Ascending aorta (tissue), 2 donors: ENCODE measurements at regions not wholly inside any gene's neighbourhood (a gene's known extent, or its start where the extent isn't known, plus 50 kb on each side); places are given as distances from the start of the nearest gene placed in this dataset.

Experiments used
- DNase-seq, 2 donors: peaks; one replicate each; pipeline ENCODE4 v3.0.0-alpha.2; 2019; ENCODE audit warnings: low spot score in 2 of 2
- H3K27ac ChIP-seq, 2 donors: fragments of 200-600 bp; sonication (generic); one replicate each; pipeline ENCODE4 v1.5.1; 2016 to 2017; ENCODE audit warnings: mild to moderate bottlenecking in 1 of 2
- H3K27me3 ChIP-seq: fragments of 200-600 bp; sonication (generic); one replicate; pipeline ENCODE4 v1.5.1; 2017
- H3K36me3 ChIP-seq, 2 donors: fragments of 200-600 bp; sonication (generic); one replicate each; pipeline ENCODE4 v1.5.1; 2016
- H3K4me1 ChIP-seq, 2 donors: fragments of 200-600 bp; sonication (generic); one replicate each; pipeline ENCODE4 v1.5.1; 2016 to 2017; ENCODE audit warnings: mild to moderate bottlenecking in 1 of 2
- H3K4me3 ChIP-seq, 2 donors: fragments of 200-600 bp; sonication (generic); one replicate each; pipeline ENCODE4 v1.5.1; 2016 to 2017; ENCODE audit warnings: mild to moderate bottlenecking in 1 of 2
- H3K9me3 ChIP-seq, 2 donors: fragments of 200-600 bp; sonication (generic); one replicate each; pipeline ENCODE4 v1.5.1; 2016
- intact Hi-C: fragments of 100-400 bp; cut with DNase I; formaldehyde crosslinking; loops from one replicate; pipeline ENCODE4 v1.15.1; 2023
- TF ChIP-seq, protein P1 (sequence below), 3 experiments: fragments of 200-600 bp in 2 of 3; fragments of 450-650 bp in 1 of 3; sonication (generic) in 2 of 3; IDR thresholded peaks; one replicate each; pipeline ENCODE4 v1.5.1; 2016 to 2019; ENCODE audit warnings: antibody characterized with exemption in 3 of 3, mild to moderate bottlenecking in 1 of 3, moderate library complexity in 1 of 3

- intact Hi-C loops, result no loop called here
- Histone ChIP-seq H3K4me1 (no peaks in the 10 kb centered on the region), H3K27ac (no peak overlapping the region), H3K27me3 (no peaks in the 10 kb centered on the region), H3K4me3 (no peak overlapping the region), H3K36me3 (no peaks in the 10 kb centered on the region), H3K9me3 (no peaks in the 10 kb centered on the region)
- TF ChIP-seq, protein P1, sequence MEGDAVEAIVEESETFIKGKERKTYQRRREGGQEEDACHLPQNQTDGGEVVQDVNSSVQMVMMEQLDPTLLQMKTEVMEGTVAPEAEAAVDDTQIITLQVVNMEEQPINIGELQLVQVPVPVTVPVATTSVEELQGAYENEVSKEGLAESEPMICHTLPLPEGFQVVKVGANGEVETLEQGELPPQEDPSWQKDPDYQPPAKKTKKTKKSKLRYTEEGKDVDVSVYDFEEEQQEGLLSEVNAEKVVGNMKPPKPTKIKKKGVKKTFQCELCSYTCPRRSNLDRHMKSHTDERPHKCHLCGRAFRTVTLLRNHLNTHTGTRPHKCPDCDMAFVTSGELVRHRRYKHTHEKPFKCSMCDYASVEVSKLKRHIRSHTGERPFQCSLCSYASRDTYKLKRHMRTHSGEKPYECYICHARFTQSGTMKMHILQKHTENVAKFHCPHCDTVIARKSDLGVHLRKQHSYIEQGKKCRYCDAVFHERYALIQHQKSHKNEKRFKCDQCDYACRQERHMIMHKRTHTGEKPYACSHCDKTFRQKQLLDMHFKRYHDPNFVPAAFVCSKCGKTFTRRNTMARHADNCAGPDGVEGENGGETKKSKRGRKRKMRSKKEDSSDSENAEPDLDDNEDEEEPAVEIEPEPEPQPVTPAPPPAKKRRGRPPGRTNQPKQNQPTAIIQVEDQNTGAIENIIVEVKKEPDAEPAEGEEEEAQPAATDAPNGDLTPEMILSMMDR (IDR thresholded peaks at IDR 0.05), result no peak
- no peak for DNase-seq
Measured at GRCh38 chr13:19061278-19061677, 120.3 kb downstream of the TUBA3C start.

DNA sequence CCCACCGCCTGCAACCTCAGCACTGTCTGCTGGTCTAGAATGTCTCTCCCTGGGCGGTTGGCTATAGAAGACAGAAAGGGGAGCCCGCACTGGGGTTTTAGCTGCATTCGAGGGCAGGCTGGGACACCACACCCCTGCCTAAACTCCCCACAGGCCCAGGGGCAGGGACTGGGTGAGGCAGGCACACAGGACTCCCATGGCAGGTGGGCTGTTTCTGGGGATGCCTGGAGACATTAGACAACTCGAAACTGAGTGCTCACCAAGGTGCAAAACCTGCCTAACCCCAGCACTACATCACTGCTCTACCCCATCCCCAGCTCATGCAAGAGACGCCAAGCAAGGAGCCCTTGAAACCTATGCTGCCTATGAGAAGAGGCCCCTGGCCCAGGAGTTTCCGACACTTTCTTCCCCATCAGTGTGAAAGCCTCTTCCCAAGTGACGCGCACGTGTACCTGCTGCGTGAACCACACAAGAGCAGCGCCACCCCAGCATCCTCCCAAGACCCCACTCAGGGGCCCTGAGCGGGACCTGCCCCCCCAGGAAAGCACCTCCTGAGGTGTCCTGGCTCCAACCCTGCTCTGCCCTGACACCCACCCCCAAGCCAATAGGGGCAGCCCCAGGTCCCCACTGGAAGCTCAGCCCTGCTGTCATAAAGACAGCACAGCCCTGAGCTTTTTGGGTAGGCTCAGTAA lies 121.2 kb downstream of the TUBA3C start:
- no peaks in the 10 kb centered on the region for H3K4me1 ChIP-seq
- H3K4me3 ChIP-seq, result no peak overlapping the region
- no peaks in the 10 kb centered on the region for H3K9me3 ChIP-seq
- no peaks in the 10 kb centered on the region for H3K27me3 ChIP-seq
- TF ChIP-seq, protein P1 (IDR thresholded peaks at IDR 0.05), result no peak
- intact Hi-C loops, result no loop called here
- no peaks in the 10 kb centered on the region for H3K36me3 ChIP-seq
- DNase-seq, result no peak
- H3K27ac ChIP-seq, result no peak overlapping the region

GRCh38 chr13:19059016-19059780 lies 122.4 kb downstream of the TUBA3C start:
- no peak for DNase-seq
- no peaks in the 10 kb centered on the region for H3K9me3 ChIP-seq
- H3K4me3 ChIP-seq, result no peak overlapping the region
- H3K27me3 ChIP-seq, result no peaks in the 10 kb centered on the region
- H3K4me1 ChIP-seq, result no peaks in the 10 kb centered on the region
- intact Hi-C loops, result no loop called here
- H3K36me3 ChIP-seq, result no peaks in the 10 kb centered on the region
- no peak overlapping the region for H3K27ac ChIP-seq
- TF ChIP-seq, protein P1 (IDR thresholded peaks at IDR 0.05), result no peak

DNA sequence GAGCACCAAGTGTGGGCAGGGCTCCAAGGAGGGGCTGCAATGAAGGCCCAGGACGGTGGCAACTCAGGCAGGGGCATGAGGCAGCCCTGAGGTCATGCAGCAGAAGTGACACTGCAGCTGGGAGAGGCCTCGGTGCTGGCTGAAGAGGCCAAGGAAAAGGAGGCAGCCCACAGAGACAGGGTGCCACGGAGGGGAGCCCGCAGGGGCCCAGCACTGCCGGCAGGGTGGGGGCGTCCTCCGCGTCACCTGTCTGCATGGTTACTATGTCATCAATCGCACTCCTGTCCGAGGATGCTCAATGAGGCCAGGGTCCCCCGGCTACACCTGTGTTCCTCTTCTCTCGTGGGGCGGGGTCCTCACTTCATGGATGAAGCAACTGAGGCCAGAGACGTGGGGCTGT lies 123.1 kb downstream of the TUBA3C start:
- H3K9me3 ChIP-seq, result no peaks in the 10 kb centered on the region
- TF ChIP-seq, protein P1 (IDR thresholded peaks at IDR 0.05), result no peak
- no peaks in the 10 kb centered on the region for H3K4me1 ChIP-seq
- no peaks in the 10 kb centered on the region for H3K36me3 ChIP-seq
- DNase-seq, result no peak
- intact Hi-C loops, result no loop called here
- no peak overlapping the region for H3K27ac ChIP-seq
- H3K4me3 ChIP-seq, result no peak overlapping the region
- H3K27me3 ChIP-seq, result no peaks in the 10 kb centered on the region

GRCh38 chr13:19057588-19058340 lies 123.9 kb downstream of the TUBA3C start:
- H3K27me3 ChIP-seq, result no peaks in the 10 kb centered on the region
- H3K27ac ChIP-seq, result no peak overlapping the region
- TF ChIP-seq, protein P1 (IDR thresholded peaks at IDR 0.05), result no peak
- H3K36me3 ChIP-seq, result no peaks in the 10 kb centered on the region
- no peak for DNase-seq
- intact Hi-C loops, result no loop called here
- H3K4me3 ChIP-seq, result no peak overlapping the region
- H3K4me1 ChIP-seq, result no peaks in the 10 kb centered on the region
- no peaks in the 10 kb centered on the region for H3K9me3 ChIP-seq
